Heart left ventricle (tissue), 16 donors: ENCODE measurements at regions not wholly inside any gene's neighbourhood (a gene's known extent, or its start where the extent isn't known, plus 50 kb on each side); places are given as distances from the start of the nearest gene placed in this dataset.
"Not testable (repeated sequence)": the region's sequence is repeated elsewhere in the genome, so short reads cannot be mapped to it uniquely, and the experiment has no call there.

Source experiments
- ATAC-seq, 4 donors: fragments of 200-7000 bp; cut with Tn5 transposase; one replicate each; pipeline ENCODE4 v1.9.1; 2020 to 2022; ENCODE audit warnings: moderate library complexity in 4 of 4, mild to moderate bottlenecking in 3 of 4, moderate number of reproducible peaks in 1 of 4
- DNase-seq, 5 donors: peaks; one replicate each; pipeline ENCODE4 v3.0.0-alpha.2; 2020
- H3K27ac ChIP-seq, 12 donors: fragments of 200-600 bp; sonication (generic) in 4 of 12; one replicate each; pipeline versions ENCODE4 v1.5.0 to v1.8.0; 2016 to 2022; ENCODE audit warnings: mild to moderate bottlenecking in 2 of 12
- H3K27me3 ChIP-seq, 9 donors: fragments of 200-600 bp; sonication (generic) in 2 of 9; one replicate each; pipeline versions ENCODE4 v1.5.1 to v1.8.0; 2016 to 2022; ENCODE audit warnings: mild to moderate bottlenecking in 3 of 9
- H3K36me3 ChIP-seq, 9 donors: fragments of 200-600 bp; sonication (generic) in 2 of 9; one replicate each; pipeline versions ENCODE4 v1.5.0 to v1.8.0; 2018 to 2022; ENCODE audit warnings: mild to moderate bottlenecking in 2 of 9
- H3K4me1 ChIP-seq, 12 donors: fragments of 200-600 bp; sonication (generic) in 4 of 12; one replicate each; pipeline versions ENCODE4 v1.5.0 to v1.8.0; 2016 to 2022; ENCODE audit warnings: mild to moderate bottlenecking in 3 of 12
- H3K4me3 ChIP-seq, 12 donors: fragments of 200-600 bp; sonication (generic) in 4 of 12; one replicate each; pipeline versions ENCODE4 v1.5.0 to v1.8.0; 2017 to 2022; ENCODE audit warnings: mild to moderate bottlenecking in 9 of 12, moderate library complexity in 4 of 12
- H3K9me3 ChIP-seq, 12 donors: fragments of 200-600 bp; sonication (generic) in 4 of 12; one replicate each; pipeline versions ENCODE4 v1.5.0 to v1.8.0; 2016 to 2022; ENCODE audit warnings: mild to moderate bottlenecking in 1 of 12
- POLR2A ChIP-seq, 2 donors: fragments of 450-650 bp; IDR thresholded peaks; one replicate each; pipeline ENCODE4 v1.6.1; 2017; ENCODE audit warnings: antibody characterized with exemption in 2 of 2, mild to moderate bottlenecking in 2 of 2, moderate library complexity in 2 of 2
- WGBS, 4 donors: extraction: QIAGEN DNeasy Blood & Tissue Kit in 2 of 4; methylation state at CpG; one replicate each; pipeline versions ENCODE4 v1.1.5 to v1.1.7; 2013 to 2018; 5-methylcytosine and 5-hydroxymethylcytosine counted together
- intact Hi-C, 10 donors: fragments of 100-400 bp; cut with DNase I; formaldehyde crosslinking; loops; one replicate each; pipeline versions ENCODE4 v1.11.1 to v1.14.2; 2022
- TF ChIP-seq, protein P1 (sequence below), 12 donors: fragments of 200-600 bp; sonication (generic) in 4 of 12; IDR thresholded peaks; one replicate each; pipeline versions ENCODE4 v1.5.0 to v1.8.0; 2018 to 2022; ENCODE audit warnings: antibody characterized with exemption in 12 of 12, mild to moderate bottlenecking in 5 of 12
- donor health status: ischemic (EF 13 %, LVEDD 7.1; RV severe dilation, severe dysfunction).
- donor health status: healthy with polysubstance abuse.
- donor health status: DM: no; HTN: yes; CAD: no.
- donor health status: DM: no; HTN: no; CAD: no.
- donor health status: ischemic (EF 25% LVEDD 6.9; RV normal size, moderate dysfunction).
- donor health status: ischemic (EF 25% LVEDD 5.7; RV mildly dilated, moderate dysfunction).
- donor health status: healthy.
- donor health status: DM: yes; HTN: yes; CAD: no.
- donor health status: ischemic (EF 35%, LVEDD 5.7; RV mildly dilated, moderate dysfunction).
- donor health status: nonischemic (EF 11% LVEDD 7.7; RV severe dilation, severe dysfunction).
- donor health status: DM: yes; HTN: yes; CAD: no.
- donor health status: PGD.
- donor health status: ischemic (EF 29% LVEDD 5.4; RV normal size, mild dysfunction).
- donor health status: nonischemic (EF 23%, LVEDD 6.1; RV moderate dilation, normal function).

DNA sequence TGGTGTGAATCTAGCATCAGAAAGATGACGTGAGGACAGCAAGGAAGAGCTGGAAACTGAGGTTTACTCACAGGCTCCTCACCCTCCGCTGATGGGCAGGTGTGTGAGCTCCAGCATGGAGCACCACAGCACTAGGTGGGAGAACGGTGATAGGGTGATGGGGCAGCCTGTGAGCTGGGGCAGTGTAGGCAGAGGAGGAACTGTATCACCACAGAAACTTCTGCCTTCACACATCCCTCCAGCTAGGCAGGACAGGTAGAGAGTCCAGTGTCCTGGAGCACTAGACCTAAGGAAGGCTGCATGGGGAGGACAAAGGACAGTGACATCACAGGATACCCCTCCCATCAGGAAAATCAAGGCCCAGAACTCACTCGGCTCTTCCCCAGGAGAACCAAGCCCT lies 241.8 kb upstream of the PRSS58 start:
- ATAC-seq (no peak), DNase-seq (no peak)
- H3K4me1 ChIP-seq, result peaks cover 0 to 18% (median 0%) of the 10 kb centered on the region in 12 donors
- TF ChIP-seq, protein P1, sequence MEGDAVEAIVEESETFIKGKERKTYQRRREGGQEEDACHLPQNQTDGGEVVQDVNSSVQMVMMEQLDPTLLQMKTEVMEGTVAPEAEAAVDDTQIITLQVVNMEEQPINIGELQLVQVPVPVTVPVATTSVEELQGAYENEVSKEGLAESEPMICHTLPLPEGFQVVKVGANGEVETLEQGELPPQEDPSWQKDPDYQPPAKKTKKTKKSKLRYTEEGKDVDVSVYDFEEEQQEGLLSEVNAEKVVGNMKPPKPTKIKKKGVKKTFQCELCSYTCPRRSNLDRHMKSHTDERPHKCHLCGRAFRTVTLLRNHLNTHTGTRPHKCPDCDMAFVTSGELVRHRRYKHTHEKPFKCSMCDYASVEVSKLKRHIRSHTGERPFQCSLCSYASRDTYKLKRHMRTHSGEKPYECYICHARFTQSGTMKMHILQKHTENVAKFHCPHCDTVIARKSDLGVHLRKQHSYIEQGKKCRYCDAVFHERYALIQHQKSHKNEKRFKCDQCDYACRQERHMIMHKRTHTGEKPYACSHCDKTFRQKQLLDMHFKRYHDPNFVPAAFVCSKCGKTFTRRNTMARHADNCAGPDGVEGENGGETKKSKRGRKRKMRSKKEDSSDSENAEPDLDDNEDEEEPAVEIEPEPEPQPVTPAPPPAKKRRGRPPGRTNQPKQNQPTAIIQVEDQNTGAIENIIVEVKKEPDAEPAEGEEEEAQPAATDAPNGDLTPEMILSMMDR (IDR thresholded peaks at IDR 0.05), result no peak
- TF ChIP-seq POLR2A (IDR thresholded peaks at IDR 0.05), result no peak
- peaks cover 0 to 19% (median 6%) of the 10 kb centered on the region in 9 donors for H3K27me3 ChIP-seq
- intact Hi-C loops, result no loop called here
- 61 to 73% (median 67%) methylated on average over 4 of the region's 4 CpGs for WGBS, 4 donors
- H3K4me3 ChIP-seq, result no peak overlapping the region
- no peak overlapping the region for H3K27ac ChIP-seq
- H3K36me3 ChIP-seq, result no peaks in the 10 kb centered on the region
- H3K9me3 ChIP-seq, result no peaks in the 10 kb centered on the region

- TF ChIP-seq POLR2A (IDR thresholded peaks at IDR 0.05), result no peak
- TF ChIP-seq, protein P1 (IDR thresholded peaks at IDR 0.05), result no peak
- WGBS, 4 donors, result 80 to 88% (median 84%) methylated on average over 1 of the region's 1 CpG
- Histone ChIP-seq H3K36me3 (no peaks in the 10 kb centered on the region), H3K27ac (no peak overlapping the region), H3K27me3 (peaks cover 0 to 17% (median 6%) of the 10 kb centered on the region in 9 donors), H3K4me1 (peaks cover 0 to 18% (median 0%) of the 10 kb centered on the region in 12 donors), H3K9me3 (no peaks in the 10 kb centered on the region), H3K4me3 (no peak overlapping the region)
- no peak for DNase-seq
- intact Hi-C loops, result no loop called here
- no peak for ATAC-seq
These were observed 240.5 kb upstream of the PRSS58 start for GRCh38 chr7:142498364-142498763.

- DNase-seq (no peak), ATAC-seq (peak in 3 of 4 donors; percentile 42 to 47 (median 46))
- H3K27me3 ChIP-seq, result peaks cover 0 to 17% (median 6%) of the 10 kb centered on the region in 9 donors
- 9 to 17% (median 14%) methylated on average over 8 of the region's 8 CpGs for WGBS, 4 donors
- TF ChIP-seq, protein P1 (IDR thresholded peaks at IDR 0.05), result peak in 11 of 12 donors; percentile 32 to 72 (median 64)
- no peak for TF ChIP-seq POLR2A (IDR thresholded peaks at IDR 0.05)
- H3K4me3 ChIP-seq, result no peak overlapping the region
- intact Hi-C loops, result no loop called here
- no peak overlapping the region for H3K27ac ChIP-seq
- no peaks in the 10 kb centered on the region for H3K36me3 ChIP-seq
- peaks cover 0 to 18% (median 0%) of the 10 kb centered on the region in 12 donors for H3K4me1 ChIP-seq
- no peaks in the 10 kb centered on the region for H3K9me3 ChIP-seq
These were observed 238.7 kb upstream of the PRSS58 start for GRCh38 chr7:142496545-142496991.

GRCh38 chr7:142495879-142496278 lies 238.0 kb upstream of the PRSS58 start:
- DNase-seq, intact Hi-C loops: not testable (repeated sequence)
- 39 to 57% (median 51%) methylated on average over 3 of the region's 3 CpGs for WGBS, 4 donors

DNA sequence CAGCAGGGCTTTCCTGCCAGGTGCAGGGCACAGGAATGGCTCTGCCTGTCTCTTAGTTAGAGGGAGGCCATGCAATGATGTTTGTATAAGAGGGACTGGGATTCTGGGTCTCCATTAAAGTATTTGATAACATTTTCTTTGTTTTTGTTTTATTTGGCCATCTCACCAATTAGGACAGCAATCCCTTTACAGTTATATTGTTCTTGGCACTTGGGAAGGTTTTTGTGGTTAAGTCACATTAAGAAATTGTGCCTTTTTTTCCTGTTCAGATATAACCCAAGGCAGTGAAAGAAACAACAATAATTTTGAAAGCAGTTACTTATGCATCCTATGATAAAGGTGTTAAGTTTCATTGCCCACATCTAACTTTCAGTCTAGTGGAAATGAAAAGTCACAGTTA lies 237.4 kb upstream of the PRSS58 start:
- intact Hi-C loops, H3K36me3 ChIP-seq, DNase-seq, H3K27ac ChIP-seq, H3K9me3 ChIP-seq, H3K4me3 ChIP-seq: not testable (repeated sequence)
- H3K4me1 ChIP-seq, result peaks cover 0 to 18% (median 0%) of the 10 kb centered on the region in 12 donors
- peaks cover 0 to 17% (median 6%) of the 10 kb centered on the region in 9 donors for H3K27me3 ChIP-seq
- ATAC-seq, result peak in 1 of 4 donors; percentile 6

More at GRCh38 chr7:142495879-142496278, 238.0 kb upstream of the PRSS58 start:
- ATAC-seq, H3K36me3 ChIP-seq, H3K9me3 ChIP-seq, H3K27ac ChIP-seq, H3K4me3 ChIP-seq: not testable (repeated sequence)
- Histone ChIP-seq H3K27me3 (peaks cover 0 to 17% (median 6%) of the 10 kb centered on the region in 9 donors), H3K4me1 (peaks cover 0 to 18% (median 0%) of the 10 kb centered on the region in 12 donors)
